Sigmoid colon (tissue), 6 donors: ENCODE measurements at regions not wholly inside any gene's neighbourhood (a gene's known extent, or its start where the extent isn't known, plus 50 kb on each side); places are given as distances from the start of the nearest gene placed in this dataset.

ENCODE experiments used
- DNase-seq: peaks from one replicate; pipeline ENCODE4 v3.0.0-alpha.2; 2019
- H3K27ac ChIP-seq, 4 donors: fragments of 200-600 bp; sonication (generic); one replicate each; pipeline ENCODE4 v1.5.1; 2016 to 2019; ENCODE audit warnings: mild to moderate bottlenecking in 1 of 4
- H3K27me3 ChIP-seq, 3 donors: fragments of 200-600 bp; sonication (generic); one replicate each; pipeline ENCODE4 v1.5.1; 2019; ENCODE audit warnings: mild to moderate bottlenecking in 1 of 3
- H3K36me3 ChIP-seq, 4 donors: fragments of 200-600 bp; sonication (generic); one replicate each; pipeline ENCODE4 v1.5.1; 2016 to 2019
- H3K4me1 ChIP-seq, 4 donors: fragments of 200-600 bp; sonication (generic); one replicate each; pipeline ENCODE4 v1.5.1; 2017 to 2019
- H3K4me3 ChIP-seq, 4 donors: fragments of 200-600 bp; sonication (generic); one replicate each; pipeline ENCODE4 v1.5.1; 2017 to 2019; ENCODE audit warnings: mild to moderate bottlenecking in 2 of 4, moderate library complexity in 1 of 4
- H3K9me3 ChIP-seq, 4 donors: fragments of 200-600 bp in 3 of 4; sonication (generic) in 3 of 4; one replicate each; pipeline versions ENCODE4 v1.5.1 to v1.6.1; 2013 to 2019
- EP300 ChIP-seq, 4 donors: sonication (generic); formaldehyde crosslinking; IDR thresholded peaks; one replicate each; pipeline ENCODE4 v1.6.1; 2017; ENCODE audit warnings: antibody characterized with exemption in 4 of 4
- POLR2A ChIP-seq, 2 donors: fragments of 450-650 bp; IDR thresholded peaks; one replicate each; pipeline ENCODE4 v1.6.1; 2016; ENCODE audit warnings: antibody characterized with exemption in 2 of 2, mild to moderate bottlenecking in 2 of 2, moderate library complexity in 2 of 2
- POLR2AphosphoS5 ChIP-seq, 4 donors: sonication (generic); formaldehyde crosslinking; IDR thresholded peaks; one replicate each; pipeline ENCODE4 v1.6.1; 2017; ENCODE audit warnings: antibody characterized with exemption in 4 of 4
- WGBS, 2 donors: extraction: QIAGEN DNeasy Blood & Tissue Kit; methylation state at CpG; one replicate each; pipeline ENCODE4 v1.1.7; 2013; 5-methylcytosine and 5-hydroxymethylcytosine counted together
- intact Hi-C: fragments of 100-400 bp; cut with DNase I; formaldehyde crosslinking; loops from one replicate; pipeline ENCODE4 v1.15.1; 2023
- TF ChIP-seq, protein P1 (sequence below), 4 experiments: fragments of 450-650 bp in 3 of 4; fragments of 200-600 bp in 1 of 4; IDR thresholded peaks; one replicate each; pipeline ENCODE4 v1.5.1; 2016 to 2019; ENCODE audit warnings: antibody characterized with exemption in 4 of 4, mild to moderate bottlenecking in 3 of 4, moderate library complexity in 2 of 4
- donor health status: healthy with polysubstance abuse.
- donor health status: healthy.

DNA sequence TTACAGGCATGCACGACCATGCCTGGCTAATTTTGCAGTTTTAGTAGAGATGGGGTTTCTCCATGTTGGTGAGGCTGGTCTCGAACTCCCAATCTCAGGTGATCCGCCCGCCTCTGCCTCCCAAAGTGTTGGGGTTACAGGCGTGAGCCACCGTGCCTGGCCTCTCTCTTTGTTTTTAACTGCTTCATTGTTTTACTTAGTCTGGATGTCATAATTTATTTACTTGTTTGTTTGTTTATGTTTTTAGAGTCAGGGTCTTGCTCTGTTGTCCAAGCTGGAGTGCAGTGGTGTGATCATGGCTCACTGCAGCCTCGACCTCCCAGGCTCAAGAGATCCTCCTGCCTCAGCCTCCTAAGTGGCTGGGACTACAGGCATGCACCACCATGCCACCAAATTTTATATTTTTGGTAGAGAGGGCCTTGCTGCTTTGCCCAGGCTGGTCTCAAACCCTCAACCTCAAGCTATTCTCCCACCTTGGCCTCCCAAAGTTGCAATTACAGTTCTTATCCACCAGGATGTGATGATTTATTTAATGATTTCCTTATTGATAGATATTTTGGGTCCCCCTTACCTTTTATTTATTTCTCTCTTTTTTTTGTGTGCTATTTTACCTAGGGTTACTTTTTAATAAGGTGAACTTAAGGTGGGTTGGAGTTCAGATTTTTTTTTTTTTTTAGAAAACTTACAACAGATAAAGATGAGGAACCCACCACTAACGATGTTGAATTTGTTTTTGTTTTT, 52.6 kb upstream of the ADA2 start:
- peak; percentile 38 for DNase-seq
- H3K9me3 ChIP-seq = no peaks in the 10 kb centered on the region

DNA sequence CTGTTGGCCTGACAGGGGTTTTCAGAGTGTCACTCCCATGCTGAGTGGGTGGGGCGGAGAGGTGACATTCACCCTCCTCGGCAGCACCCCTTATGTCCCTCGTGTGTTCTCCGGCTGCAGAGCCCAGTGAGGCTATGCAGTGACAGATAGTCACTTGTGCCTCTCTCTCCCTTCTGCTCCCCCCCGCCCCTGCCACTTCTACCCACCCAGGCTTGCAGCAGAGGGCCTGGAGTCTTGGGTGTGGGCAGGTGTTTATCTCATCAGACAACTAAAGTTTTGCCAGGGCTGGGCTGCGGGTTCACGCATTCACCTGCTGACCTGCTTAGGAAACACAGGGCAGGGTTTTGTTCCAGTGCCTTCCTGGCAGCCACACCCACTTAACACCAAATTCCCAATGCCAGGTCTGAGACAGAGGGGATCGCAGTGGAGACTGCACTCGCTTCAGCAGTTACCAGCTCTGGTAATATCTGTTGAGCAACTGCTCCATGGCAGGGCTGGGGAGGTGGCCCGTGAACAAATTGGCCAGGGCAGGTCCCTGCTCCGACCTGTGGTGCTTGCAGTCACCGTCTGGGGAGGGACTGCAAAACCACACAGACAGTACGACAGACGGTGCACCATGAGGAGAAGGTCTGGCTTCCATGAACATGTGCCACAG, 50.5 kb upstream of the ADA2 start:
- no peak for DNase-seq
- Histone ChIP-seq H3K4me3 (no peak overlapping the region), H3K4me1 (no peaks in the 10 kb centered on the region), H3K27me3 (no peaks in the 10 kb centered on the region), H3K27ac (no peak overlapping the region), H3K9me3 (no peaks in the 10 kb centered on the region), H3K36me3 (no peaks in the 10 kb centered on the region)
- TF ChIP-seq, protein P1, sequence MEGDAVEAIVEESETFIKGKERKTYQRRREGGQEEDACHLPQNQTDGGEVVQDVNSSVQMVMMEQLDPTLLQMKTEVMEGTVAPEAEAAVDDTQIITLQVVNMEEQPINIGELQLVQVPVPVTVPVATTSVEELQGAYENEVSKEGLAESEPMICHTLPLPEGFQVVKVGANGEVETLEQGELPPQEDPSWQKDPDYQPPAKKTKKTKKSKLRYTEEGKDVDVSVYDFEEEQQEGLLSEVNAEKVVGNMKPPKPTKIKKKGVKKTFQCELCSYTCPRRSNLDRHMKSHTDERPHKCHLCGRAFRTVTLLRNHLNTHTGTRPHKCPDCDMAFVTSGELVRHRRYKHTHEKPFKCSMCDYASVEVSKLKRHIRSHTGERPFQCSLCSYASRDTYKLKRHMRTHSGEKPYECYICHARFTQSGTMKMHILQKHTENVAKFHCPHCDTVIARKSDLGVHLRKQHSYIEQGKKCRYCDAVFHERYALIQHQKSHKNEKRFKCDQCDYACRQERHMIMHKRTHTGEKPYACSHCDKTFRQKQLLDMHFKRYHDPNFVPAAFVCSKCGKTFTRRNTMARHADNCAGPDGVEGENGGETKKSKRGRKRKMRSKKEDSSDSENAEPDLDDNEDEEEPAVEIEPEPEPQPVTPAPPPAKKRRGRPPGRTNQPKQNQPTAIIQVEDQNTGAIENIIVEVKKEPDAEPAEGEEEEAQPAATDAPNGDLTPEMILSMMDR (IDR thresholded peaks at IDR 0.05) = no peak
- no peak for TF ChIP-seq POLR2AphosphoS5 (IDR thresholded peaks at IDR 0.05)
- no peak for TF ChIP-seq POLR2A (IDR thresholded peaks at IDR 0.05)
- no peak for TF ChIP-seq EP300 (IDR thresholded peaks at IDR 0.05)
- 20 to 66% methylated on average over 14 of the region's 14 CpGs for WGBS, 2 donors
- intact Hi-C loops = no loop called here

More for the DNA sequence above, 52.6 kb upstream of the ADA2 start:
- 93 to 95% methylated on average over 8 of the region's 8 CpGs for WGBS, 2 donors
- H3K27me3 ChIP-seq = no peaks in the 10 kb centered on the region
- H3K4me3 ChIP-seq = no peak overlapping the region
- TF ChIP-seq POLR2A (IDR thresholded peaks at IDR 0.05) = no peak
- TF ChIP-seq, protein P1 (IDR thresholded peaks at IDR 0.05) = no peak
- no peak for TF ChIP-seq EP300 (IDR thresholded peaks at IDR 0.05)
- no peak for TF ChIP-seq POLR2AphosphoS5 (IDR thresholded peaks at IDR 0.05)
- no peaks in the 10 kb centered on the region for H3K4me1 ChIP-seq
- intact Hi-C loops = no loop called here
- no peaks in the 10 kb centered on the region for H3K36me3 ChIP-seq
- no peak overlapping the region for H3K27ac ChIP-seq

DNA sequence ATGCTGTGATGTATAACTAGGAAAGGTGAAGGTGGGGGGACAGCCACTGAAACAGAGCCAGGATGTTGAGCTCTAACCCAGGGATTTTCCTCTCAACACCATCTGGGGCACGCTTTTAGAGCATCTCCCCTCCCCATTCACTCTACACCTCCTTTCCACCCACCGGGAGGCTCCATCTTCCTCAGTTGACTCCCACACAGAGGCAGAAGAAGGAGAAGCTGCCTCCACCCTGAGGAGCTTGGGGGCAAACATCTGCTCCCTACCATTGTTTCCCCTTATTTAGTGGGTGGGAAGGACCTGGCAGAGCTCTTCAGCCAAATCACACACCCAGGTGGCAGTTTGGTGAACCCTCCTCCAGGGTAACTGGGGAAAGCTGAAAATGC, 50.0 kb upstream of the ADA2 start:
- Histone ChIP-seq H3K4me3 (no peak overlapping the region), H3K36me3 (no peaks in the 10 kb centered on the region), H3K27me3 (no peaks in the 10 kb centered on the region), H3K9me3 (no peaks in the 10 kb centered on the region), H3K27ac (no peak overlapping the region), H3K4me1 (no peaks in the 10 kb centered on the region)
- intact Hi-C loops = no loop called here
- TF ChIP-seq, protein P1 (IDR thresholded peaks at IDR 0.05) = no peak
- TF ChIP-seq POLR2A (IDR thresholded peaks at IDR 0.05) = no peak
- no peak for TF ChIP-seq EP300 (IDR thresholded peaks at IDR 0.05)
- WGBS, 2 donors = 61 to 69% methylated on average over 2 of the region's 2 CpGs
- DNase-seq = no peak
